Right lobe of liver (tissue), 6 donors: ENCODE measurements at regions not wholly inside any gene's neighbourhood (a gene's known extent, or its start where the extent isn't known, plus 50 kb on each side); places are given as distances from the start of the nearest gene placed in this dataset.

Experiments
- ATAC-seq, 4 donors: fragments of 200-7000 bp; cut with Tn5 transposase; one replicate each; pipeline ENCODE4 v1.9.1; 2020; ENCODE audit warnings: mild to moderate bottlenecking in 4 of 4, moderate library complexity in 4 of 4
- DNase-seq, 3 donors: peaks; one replicate each; pipeline ENCODE4 v3.0.0-alpha.2; 2020
- H3K27ac ChIP-seq, 3 donors: fragments of 200-600 bp; one replicate each; pipeline ENCODE4 v1.8.0; 2022
- H3K27me3 ChIP-seq, 2 donors: fragments of 200-600 bp; one replicate each; pipeline ENCODE4 v1.8.0; 2022
- H3K36me3 ChIP-seq, 4 donors: fragments of 200-600 bp; sonication (generic) in 1 of 4; one replicate each; pipeline versions ENCODE4 v1.5.1 to v1.8.0; 2017 to 2022; ENCODE audit warnings: control low read depth in 1 of 4
- H3K4me1 ChIP-seq, 4 donors: fragments of 200-600 bp; sonication (generic) in 1 of 4; one replicate each; pipeline versions ENCODE4 v1.5.1 to v1.8.0; 2017 to 2022; ENCODE audit warnings: control low read depth in 1 of 4
- H3K4me3 ChIP-seq, 3 donors: fragments of 200-600 bp; one replicate each; pipeline ENCODE4 v1.8.0; 2022
- H3K9me3 ChIP-seq, 4 donors: fragments of 200-600 bp; sonication (generic) in 1 of 4; one replicate each; pipeline versions ENCODE4 v1.5.1 to v1.8.0; 2017 to 2022; ENCODE audit warnings: control low read depth in 1 of 4
- POLR2A ChIP-seq: fragments of 450-650 bp; IDR thresholded peaks from one replicate; pipeline ENCODE4 v1.6.1; 2017; ENCODE audit warnings: antibody characterized with exemption, mild to moderate bottlenecking
- WGBS: methylation state at CpG from one replicate; pipeline ENCODE4 v1.1.6; 2018; ENCODE audit warnings: low coverage, low lambda C conversion rate; ENCODE audit not compliant: insufficient coverage; ENCODE audit errors: missing lambda C conversion rate; 5-methylcytosine and 5-hydroxymethylcytosine counted together
- intact Hi-C, 2 donors: fragments of 100-400 bp; cut with DNase I; formaldehyde crosslinking; loops; one replicate each; pipeline versions ENCODE4 v1.11.2 to v1.14.1; 2022
- TF ChIP-seq, protein P1 (sequence below), 4 donors: fragments of 200-600 bp in 3 of 4; fragments of 450-650 bp in 1 of 4; IDR thresholded peaks; one replicate each; pipeline versions ENCODE4 v1.5.1 to v1.8.0; 2016 to 2022; ENCODE audit warnings: antibody characterized with exemption in 4 of 4, mild to moderate bottlenecking in 2 of 4
- donor health status: DM: no; HTN: yes; CAD: no.
- donor health status: DM: no; HTN: no; CAD: no.
- donor health status: DM: no; HTN: no; CAD: no.
- donor health status: DM: no; HTN: yes; CAD: no.
- donor health status: DM: no; HTN: yes; CAD: no.

DNA sequence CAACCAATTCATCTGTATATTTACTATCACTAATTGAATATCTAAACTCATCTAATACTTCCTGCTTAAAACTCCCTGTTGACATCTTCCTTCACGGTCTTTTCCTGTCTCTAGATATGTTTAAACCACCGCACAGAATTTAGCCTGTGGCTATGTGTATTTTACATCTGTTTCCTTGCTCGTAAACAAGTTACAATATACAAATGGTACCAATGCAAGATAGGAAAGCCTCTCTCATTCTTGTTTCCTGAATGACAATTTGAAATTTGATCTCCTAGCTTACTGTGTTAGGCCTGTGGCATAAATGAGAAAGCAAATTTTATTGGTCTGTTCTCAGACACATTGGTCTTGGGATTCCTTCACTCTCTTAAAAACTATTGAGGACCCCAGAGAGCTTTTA is 89.7 kb upstream of the PCDH7 start:
- TF ChIP-seq, protein P1, sequence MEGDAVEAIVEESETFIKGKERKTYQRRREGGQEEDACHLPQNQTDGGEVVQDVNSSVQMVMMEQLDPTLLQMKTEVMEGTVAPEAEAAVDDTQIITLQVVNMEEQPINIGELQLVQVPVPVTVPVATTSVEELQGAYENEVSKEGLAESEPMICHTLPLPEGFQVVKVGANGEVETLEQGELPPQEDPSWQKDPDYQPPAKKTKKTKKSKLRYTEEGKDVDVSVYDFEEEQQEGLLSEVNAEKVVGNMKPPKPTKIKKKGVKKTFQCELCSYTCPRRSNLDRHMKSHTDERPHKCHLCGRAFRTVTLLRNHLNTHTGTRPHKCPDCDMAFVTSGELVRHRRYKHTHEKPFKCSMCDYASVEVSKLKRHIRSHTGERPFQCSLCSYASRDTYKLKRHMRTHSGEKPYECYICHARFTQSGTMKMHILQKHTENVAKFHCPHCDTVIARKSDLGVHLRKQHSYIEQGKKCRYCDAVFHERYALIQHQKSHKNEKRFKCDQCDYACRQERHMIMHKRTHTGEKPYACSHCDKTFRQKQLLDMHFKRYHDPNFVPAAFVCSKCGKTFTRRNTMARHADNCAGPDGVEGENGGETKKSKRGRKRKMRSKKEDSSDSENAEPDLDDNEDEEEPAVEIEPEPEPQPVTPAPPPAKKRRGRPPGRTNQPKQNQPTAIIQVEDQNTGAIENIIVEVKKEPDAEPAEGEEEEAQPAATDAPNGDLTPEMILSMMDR (IDR thresholded peaks at IDR 0.05), result no peak
- no peak for TF ChIP-seq POLR2A
- intact Hi-C loops, result no loop called here

GRCh38 chr4:30632751-30633150 is 87.4 kb upstream of the PCDH7 start:
- no peak overlapping the region for H3K27ac ChIP-seq
- no peak for ATAC-seq
- intact Hi-C loops, result no loop called here

More for the DNA sequence above, 89.7 kb upstream of the PCDH7 start:
- Histone ChIP-seq H3K4me3 (no peak overlapping the region), H3K27me3 (no peaks in the 10 kb centered on the region), H3K27ac (no peak overlapping the region), H3K9me3 (no peaks in the 10 kb centered on the region), H3K36me3 (no peaks in the 10 kb centered on the region), H3K4me1 (no peaks in the 10 kb centered on the region)
- 37% methylated on average over 3 of the region's 3 CpGs for WGBS
- no peak for DNase-seq
- no peak for ATAC-seq

GRCh38 chr4:30641345-30641744 is 78.8 kb upstream of the PCDH7 start:
- DNase-seq, result no peak
- ATAC-seq, result no peak
- intact Hi-C loops, result no loop called here
- Histone ChIP-seq H3K27me3 (no peaks in the 10 kb centered on the region), H3K4me1 (no peaks in the 10 kb centered on the region), H3K36me3 (no peaks in the 10 kb centered on the region), H3K27ac (no peak overlapping the region), H3K4me3 (no peak overlapping the region), H3K9me3 (no peaks in the 10 kb centered on the region)
- TF ChIP-seq, protein P1 (IDR thresholded peaks at IDR 0.05), result no peak
- no peak for TF ChIP-seq POLR2A
- WGBS, result 29% methylated on average over 1 of the region's 1 CpG

More at GRCh38 chr4:30632751-30633150, 87.4 kb upstream of the PCDH7 start:
- DNase-seq, result no peak
- no peak overlapping the region for H3K4me3 ChIP-seq
- no peaks in the 10 kb centered on the region for H3K27me3 ChIP-seq
- H3K9me3 ChIP-seq, result no peaks in the 10 kb centered on the region
- WGBS, result 12% methylated on average over 1 of the region's 1 CpG
- H3K4me1 ChIP-seq, result no peaks in the 10 kb centered on the region
- TF ChIP-seq POLR2A, result no peak
- no peaks in the 10 kb centered on the region for H3K36me3 ChIP-seq

- Histone ChIP-seq H3K9me3 (no peaks in the 10 kb centered on the region), H3K36me3 (no peaks in the 10 kb centered on the region), H3K4me1 (no peaks in the 10 kb centered on the region), H3K4me3 (no peak overlapping the region), H3K27me3 (no peaks in the 10 kb centered on the region), H3K27ac (no peak overlapping the region)
- TF ChIP-seq, protein P1 (IDR thresholded peaks at IDR 0.05), result no peak
- TF ChIP-seq POLR2A, result no peak
- intact Hi-C loops, result no loop called here
- DNase-seq (no peak), ATAC-seq (no peak)
- 9% methylated on average over 1 of the region's 1 CpG for WGBS
Observed at GRCh38 chr4:30642567-30642966, 77.6 kb upstream of the PCDH7 start.

DNA sequence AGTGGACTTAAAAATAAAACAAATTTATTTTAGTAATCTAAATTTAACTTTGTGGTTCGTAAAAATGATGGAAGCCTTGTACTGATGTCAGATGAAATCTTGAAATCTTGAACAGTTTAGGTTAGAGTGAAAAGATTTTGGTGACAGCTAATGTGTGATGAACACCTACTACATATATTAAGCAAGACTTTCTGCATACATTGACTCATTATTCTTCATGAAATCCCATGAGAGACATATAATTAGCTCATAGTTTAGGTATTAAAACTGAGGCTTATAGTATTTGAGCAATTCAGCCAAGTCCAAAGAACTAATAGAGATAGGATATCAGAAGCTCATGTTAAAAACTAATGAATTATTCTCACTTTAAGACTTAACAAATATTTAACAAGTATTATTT is 66.9 kb upstream of the PCDH7 start:
- no peaks in the 10 kb centered on the region for H3K4me1 ChIP-seq
- no peak overlapping the region for H3K4me3 ChIP-seq
- no peak for DNase-seq
- no peaks in the 10 kb centered on the region for H3K27me3 ChIP-seq
- intact Hi-C loops, result no loop called here
- no peak for TF ChIP-seq POLR2A
- TF ChIP-seq, protein P1 (IDR thresholded peaks at IDR 0.05), result no peak
- H3K27ac ChIP-seq, result no peak overlapping the region
- H3K36me3 ChIP-seq, result no peaks in the 10 kb centered on the region
- 10% methylated on average over 1 of the region's 1 CpG for WGBS
- ATAC-seq, result no peak
- no peaks in the 10 kb centered on the region for H3K9me3 ChIP-seq
